Muscle of back (tissue), 3 donors: ENCODE measurements at regions not wholly inside any gene's neighbourhood (a gene's known extent, or its start where the extent isn't known, plus 50 kb on each side); places are given as distances from the start of the nearest gene placed in this dataset.
"Not testable (repeated sequence)": the region's sequence is repeated elsewhere in the genome, so short reads cannot be mapped to it uniquely, and the experiment has no call there.

Experiments used
- DNase-seq, 3 donors: peaks; one replicate each; pipeline versions ENCODE4 v3.0.0 to v3.0.0-alpha.2; 2013

GRCh38 chr3:130800829-130801228 lies 54.2 kb upstream of the PIK3R4 start:
- no peak for DNase-seq

GRCh38 chr3:130801473-130801872 lies 54.8 kb upstream of the PIK3R4 start:
- no peak for DNase-seq

DNA sequence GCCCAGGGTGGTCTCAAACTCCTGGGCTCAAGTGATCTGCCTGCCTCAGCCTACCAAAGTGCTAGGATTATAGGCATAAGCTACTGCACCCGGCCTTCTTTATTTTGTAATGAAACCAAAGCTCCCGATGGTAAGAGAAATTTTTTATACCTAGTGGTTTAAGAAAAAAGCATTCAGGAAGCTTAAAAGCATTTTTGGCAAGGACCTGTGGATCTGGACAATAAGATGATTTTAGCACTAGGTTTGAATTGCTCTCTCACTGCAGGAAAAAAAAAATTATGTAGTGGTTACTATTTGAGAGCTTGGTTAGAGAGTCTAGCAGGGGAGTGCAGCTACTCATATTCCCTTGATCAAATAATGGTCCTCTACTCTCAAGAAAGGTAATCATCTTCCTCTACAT lies 64.9 kb upstream of the PIK3R4 start:
- no peak for DNase-seq

DNA sequence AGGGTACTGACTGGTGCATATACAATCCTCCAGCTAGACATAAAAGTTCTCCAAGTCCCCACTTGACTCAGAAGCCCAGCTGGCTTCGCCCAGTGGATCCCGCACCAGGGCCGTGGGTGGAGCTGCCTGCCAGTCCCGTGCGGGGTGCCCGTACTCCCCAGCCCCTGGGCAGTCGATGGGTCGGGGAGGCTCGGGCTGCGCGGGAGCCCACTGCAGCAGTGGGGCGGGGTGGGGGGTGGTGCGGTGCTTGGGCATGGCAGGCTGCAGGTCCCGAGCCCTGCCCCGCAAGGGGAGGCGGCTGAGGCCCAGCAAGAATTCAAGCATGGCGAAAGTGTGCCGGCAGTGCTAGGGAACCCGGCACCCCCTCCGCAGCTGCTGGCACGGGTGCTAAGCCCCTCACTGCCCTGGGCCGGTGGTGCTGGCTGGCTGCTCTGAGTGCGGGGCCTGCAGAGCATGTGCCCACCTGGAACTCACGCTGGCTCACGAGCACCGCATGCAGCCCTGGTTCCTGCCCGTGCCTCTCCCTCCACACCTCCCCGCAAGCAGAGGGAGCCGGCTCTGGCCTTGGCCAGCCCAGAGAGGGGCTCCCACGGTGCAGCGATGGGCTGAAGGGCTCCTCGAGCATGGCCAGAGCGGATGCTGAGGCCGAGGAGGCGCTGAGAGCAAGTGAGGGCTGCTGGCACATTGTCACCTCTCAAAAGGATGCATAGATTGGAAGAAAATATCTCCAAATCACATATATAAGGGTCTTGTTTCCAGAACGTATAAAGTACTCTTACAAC lies 68.3 kb upstream of the PIK3R4 start:
- DNase-seq, result no peak

DNA sequence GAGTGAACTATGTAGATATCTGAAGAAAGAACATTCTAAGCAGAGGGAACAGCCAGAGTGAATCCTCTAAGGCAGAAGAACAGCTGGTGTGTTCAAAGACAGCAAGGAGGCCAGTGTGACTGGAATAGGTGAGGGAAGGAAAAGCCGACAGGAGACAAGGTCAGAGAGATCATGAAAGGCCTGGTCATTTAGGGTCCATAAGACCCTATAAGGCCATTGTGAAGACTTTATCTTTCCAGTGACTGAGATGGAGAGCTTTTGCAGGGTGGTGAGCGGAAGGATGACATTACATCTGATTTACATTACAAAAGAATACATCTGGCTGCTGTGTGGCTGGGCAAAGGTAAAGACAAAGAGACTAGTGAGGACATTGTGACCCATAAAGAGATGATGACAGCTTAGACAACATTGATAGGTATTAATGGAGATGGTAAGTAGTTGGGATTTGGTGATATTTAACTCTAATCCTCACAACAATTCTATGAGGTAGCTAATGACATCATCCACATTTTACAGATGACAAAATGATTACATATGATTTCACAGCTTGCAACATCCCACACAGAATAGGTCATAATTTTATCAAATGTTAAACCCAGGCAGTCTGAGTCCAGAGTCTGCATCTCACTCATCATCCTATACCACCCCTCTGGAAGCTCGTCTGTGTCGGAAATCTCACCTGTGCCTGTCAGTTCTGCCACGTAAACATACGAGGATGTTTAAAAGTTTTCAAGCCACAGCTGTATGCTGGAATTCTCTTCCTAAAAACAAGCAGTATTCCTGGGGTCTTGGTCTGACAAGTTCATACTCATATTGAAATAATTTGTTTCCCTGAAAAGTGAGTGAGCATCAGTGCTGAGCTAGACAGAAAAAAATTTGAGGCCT lies 70.2 kb upstream of the PIK3R4 start:
- no peak for DNase-seq

DNA sequence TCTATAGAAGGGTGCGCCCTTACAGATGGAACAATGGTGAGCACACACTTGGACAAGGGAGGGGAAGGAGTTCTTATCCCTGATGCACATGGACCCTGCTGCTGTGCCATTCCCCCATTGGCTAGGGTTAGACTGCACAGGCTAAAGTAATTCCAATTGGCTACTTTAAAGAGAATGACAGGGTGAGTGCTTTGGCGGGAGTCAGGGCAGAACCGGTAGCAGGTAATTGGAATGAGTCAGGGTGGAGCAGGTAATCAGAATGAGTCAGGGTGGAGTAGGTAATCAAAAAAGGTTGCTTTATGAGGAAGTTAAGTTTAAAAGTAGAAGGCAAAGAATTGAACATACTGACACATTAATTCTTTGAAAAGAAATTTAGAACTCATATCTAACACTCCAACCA lies 71.4 kb upstream of the PIK3R4 start:
- DNase-seq, result not testable (repeated sequence)

DNA sequence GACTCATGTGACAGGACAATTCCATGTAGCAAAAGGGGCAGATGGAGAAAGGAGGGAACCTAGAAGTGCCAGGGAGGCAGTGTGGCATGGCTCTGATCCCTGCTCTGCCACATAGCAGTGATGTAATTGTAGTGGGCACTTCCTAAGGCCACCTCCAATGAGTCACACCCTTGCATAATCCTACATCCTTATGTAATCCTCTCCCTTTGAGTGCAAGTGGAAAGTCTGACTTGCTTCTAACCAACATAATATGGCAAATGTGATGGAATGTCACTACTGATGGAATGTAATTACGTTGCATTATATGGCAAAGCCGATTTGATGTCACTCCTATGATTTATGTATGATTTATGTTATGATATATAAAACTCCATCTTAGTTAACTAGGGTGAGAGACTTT lies 72.9 kb upstream of the ATP2C1 start:
- DNase-seq, result no peak

GRCh38 chr3:130821806-130822205 lies 72.1 kb upstream of the ATP2C1 start:
- no peak for DNase-seq

DNA sequence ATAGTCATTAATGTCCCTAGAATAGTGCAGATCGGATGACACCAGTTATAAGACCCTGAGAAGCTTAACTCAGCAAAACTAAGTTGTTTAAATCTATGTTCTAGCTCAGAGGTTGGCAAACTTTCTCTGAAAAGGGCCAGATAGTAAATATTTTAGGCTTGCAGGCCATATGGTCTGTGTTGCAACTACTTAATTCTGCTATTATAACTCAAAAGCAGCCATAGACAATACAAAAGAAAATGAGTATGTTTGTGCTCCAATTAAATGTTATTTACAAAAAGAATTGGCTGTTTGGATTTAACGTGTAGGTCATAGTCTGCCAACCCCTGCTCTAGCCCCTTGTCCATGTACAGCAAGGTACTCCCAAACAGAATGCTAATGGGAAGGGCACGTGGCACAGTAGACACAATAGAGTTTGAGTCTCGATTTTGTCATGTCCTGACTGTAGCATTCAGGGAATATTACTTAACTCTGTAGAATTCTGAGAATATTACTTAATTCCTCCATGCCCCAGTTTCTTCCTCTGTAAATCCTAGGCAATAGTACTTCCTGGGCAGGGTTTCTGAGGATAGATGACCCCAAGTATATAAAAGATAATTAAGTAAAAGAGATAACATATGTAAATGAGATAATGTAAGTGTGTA lies 70.5 kb upstream of the ATP2C1 start:
- DNase-seq, result no peak

- DNase-seq, result no peak
Observed at GRCh38 chr3:130823996-130824395, 69.9 kb upstream of the ATP2C1 start.

DNA sequence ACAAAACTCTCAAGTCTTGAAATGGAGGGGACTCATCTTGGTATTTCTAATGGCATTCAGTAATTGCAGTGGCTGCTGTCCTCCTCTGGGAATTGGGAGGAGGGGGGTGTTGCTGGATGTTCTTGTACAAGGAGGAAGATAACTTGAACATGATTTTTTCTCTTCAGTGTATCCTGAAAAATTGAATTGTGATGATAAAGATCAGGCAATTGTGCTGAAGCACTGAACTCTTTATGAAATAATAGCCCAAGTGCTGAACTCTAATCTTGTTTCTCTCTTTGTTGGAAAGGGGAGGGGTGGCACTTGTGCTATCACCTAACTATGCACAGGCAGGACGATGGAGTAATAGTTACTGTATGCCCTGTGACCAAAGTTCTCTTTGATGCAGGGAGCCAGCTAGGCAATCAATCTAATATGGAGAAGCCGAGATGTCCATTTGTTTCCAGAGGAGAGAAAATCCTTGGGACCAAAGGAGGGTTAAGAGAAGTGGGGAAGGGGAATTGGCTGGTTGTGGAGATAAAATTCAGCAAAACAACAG lies 68.1 kb upstream of the ATP2C1 start:
- no peak for DNase-seq

DNA sequence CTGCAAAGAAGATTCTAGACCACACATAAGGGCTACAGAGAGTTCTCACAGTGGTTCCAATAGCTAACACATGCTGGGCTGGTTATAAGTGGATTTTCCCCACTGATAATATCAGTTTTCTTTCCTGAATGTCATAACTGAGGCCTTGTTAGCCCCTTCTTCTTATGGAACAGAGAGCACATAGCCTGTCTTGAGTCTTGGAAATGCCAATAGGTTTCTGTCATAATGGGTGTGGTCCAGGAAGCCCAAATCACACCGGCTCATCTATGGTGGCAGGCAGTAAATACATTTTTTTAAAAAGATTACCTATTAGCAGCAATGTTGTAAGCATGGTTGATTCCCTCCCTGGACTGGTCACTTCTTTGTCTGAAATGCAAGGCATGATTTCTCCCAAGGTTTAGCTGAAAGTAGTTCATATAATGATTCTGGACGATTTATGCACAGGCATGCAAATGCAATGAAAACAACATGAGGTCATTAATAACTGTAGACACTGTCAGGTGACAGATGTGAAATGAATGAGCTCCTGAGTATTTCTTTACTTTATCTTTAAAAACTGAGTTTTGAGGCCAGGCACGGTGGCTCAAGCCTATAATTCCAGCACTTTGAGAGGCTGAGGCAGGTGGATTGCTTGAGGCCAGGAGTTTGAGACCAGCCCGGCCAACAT lies 67.2 kb upstream of the ATP2C1 start:
- no peak for DNase-seq

- no peak for DNase-seq
Observed at GRCh38 chr3:130827486-130827885, 66.4 kb upstream of the ATP2C1 start.

- no peak for DNase-seq
Observed at GRCh38 chr3:130828948-130829947, 64.6 kb upstream of the ATP2C1 start.

- DNase-seq, result no peak
Observed at GRCh38 chr3:130831719-130832400, 62.0 kb upstream of the ATP2C1 start.

DNA sequence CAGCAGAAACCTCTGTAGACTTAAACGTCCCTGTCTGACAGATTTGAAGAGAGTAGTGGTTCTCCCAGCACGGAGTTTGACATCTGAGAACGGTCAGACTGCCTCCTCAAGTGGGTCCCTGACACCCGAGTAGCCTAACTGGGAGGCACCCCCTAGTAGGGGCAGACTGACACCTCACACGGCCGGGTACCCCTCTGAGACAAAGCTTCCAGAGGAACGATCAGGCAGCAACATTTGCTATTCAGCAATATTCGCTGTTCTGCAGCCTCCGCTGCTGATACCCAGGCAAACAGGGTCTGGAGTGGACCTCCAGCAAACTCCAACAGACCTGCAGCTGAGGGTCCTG lies 61.5 kb upstream of the ATP2C1 start:
- DNase-seq, result not testable (repeated sequence)

DNA sequence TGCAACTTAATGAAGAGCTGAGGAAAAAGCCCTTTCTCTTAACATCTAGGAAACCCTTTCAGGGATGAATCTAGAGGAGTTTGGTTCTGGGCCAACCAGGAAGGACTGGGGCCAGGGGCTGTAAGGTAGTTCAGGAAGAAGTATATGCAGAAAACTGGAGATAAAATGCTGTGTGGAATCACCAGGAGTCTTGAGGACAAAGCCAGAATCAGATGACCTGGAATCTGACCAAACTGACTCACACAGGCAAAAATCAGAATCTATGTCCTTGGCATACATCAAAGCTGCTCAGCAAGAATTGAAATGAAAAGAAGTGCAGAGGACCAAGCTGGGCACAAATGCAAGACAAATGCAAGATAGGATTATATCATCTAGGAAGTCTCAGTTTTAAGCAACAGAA lies 59.4 kb upstream of the ATP2C1 start:
- peak in 1 of 3 donors; percentile 13 for DNase-seq

DNA sequence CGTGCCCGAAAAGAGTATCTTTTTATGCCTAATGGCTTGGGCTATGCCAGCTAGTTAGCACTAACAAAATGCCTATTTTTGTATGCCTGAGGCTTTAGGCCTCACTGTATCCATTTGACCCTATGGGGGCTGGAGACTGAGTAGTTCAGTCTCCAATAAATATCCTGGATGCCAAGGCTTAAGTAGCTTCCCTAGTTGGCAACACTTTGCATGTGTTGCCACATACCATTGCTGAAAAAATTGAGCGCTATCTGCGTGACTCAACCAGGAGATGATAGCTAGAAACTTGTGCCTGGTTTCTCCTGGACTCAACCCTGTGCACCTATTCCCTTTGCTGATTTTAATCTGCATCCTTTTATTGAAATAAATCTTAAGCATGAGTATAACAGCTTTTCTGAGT lies 58.4 kb upstream of the ATP2C1 start:
- DNase-seq, result no peak

DNA sequence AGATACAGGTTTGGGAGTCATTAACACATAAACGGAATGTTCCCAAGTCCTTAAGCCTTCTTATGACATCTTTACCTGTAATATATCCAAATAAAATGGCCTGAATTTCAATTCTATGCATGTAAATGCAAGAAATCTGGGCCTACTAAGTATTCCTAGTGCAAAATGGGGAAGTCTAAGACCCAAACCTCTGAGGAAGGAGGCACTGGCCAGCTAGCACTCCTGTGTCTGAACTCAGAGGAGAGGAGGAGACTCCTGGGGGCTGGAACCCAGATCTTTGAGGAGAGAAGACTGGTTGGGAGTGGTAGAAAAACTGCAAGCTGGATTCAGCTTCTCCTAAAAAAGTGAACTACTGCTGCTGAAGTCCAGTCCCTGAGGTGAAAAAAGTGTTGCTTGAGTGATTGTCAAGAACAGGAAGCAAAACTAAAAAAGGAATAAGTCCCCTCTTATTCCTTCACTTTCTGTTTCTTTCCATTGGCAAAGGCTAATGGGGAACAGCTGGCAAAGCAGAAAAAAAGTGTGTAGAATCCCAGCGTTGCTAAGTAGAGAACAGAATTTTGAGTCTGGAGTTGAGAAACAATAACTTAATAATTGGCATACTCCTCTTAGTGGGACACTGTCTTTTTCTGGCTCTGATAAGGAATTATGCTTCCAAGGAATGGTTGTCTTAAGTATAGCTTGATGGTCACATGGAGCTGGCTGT lies 54.8 kb upstream of the ATP2C1 start:
- peak in 2 of 3 donors; percentile 34 to 60 for DNase-seq
